IPS DF 4.7 (cell line): ENCODE measurements at regions not wholly inside any gene's neighbourhood (a gene's known extent, or its start where the extent isn't known, plus 50 kb on each side); places are given as distances from the start of the nearest gene placed in this dataset.

Experiments used
- DNase-seq: peaks from one replicate; pipeline ENCODE4 v3.0.0-alpha.2; 2013; ENCODE audit warnings: low spot score; ENCODE audit errors: extremely low read depth

DNA sequence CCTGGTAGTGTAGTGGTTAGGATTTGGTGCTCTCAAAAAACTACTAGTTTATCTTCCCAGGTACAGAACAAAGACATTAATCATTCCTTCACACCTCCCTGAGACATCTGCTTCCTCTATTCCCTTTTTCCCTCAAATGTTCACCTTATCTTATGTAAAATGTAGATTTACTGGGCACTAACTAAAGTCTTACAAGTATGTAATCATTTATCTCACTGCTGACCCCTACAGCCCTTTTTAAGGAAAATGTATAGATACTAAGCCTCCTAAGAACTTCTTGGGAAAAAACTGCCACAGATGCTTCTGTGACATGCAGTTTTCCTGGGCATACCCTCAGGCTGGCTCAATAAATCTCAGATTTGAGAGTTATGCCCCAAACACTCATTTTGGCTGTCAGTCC is 50.8 kb upstream of the NEK7 start:
- no peak for DNase-seq
